Activated CD4-positive, alpha-beta memory T cell treated with anti-CD3 and anti-CD28 coated beads, Interleukin-2, amount 10 ng/mL, durations not matched to agents 7 days and 5 days (primary cell): ENCODE measurements at regions not wholly inside any gene's neighbourhood (a gene's known extent, or its start where the extent isn't known, plus 50 kb on each side); places are given as distances from the start of the nearest gene placed in this dataset.
"Not testable (repeated sequence)": the region's sequence is repeated elsewhere in the genome, so short reads cannot be mapped to it uniquely, and the experiment has no call there.

Experiments
- CTCF ChIA-PET: fragments of 350-600 bp; sonication (Branson Sonifier 250); formaldehyde crosslinking; loops from one replicate; lab custom pipeline; 2021; ENCODE audit warnings: antibody characterized with exemption, inconsistent platforms; lab: Charles Lee
- POLR2A ChIA-PET: fragments of 350-600 bp; sonication (Branson Sonifier 250); formaldehyde crosslinking; loops from one replicate; lab custom pipeline; 2021; ENCODE audit warnings: antibody characterized with exemption; lab: Charles Lee
- DNase-seq: peaks from one replicate; pipeline ENCODE4 v3.0.0-alpha.2; 2020
- H3K27ac Mint-ChIP-seq: one replicate; pipeline ENCODE4 v1.8.0; 2021; ENCODE audit warnings: mild to moderate bottlenecking, mixed read lengths
- H3K27me3 Mint-ChIP-seq: one replicate; pipeline ENCODE4 v1.8.0; 2021; ENCODE audit warnings: mixed read lengths
- H3K36me3 Mint-ChIP-seq: one replicate; pipeline ENCODE4 v1.8.0; 2021; ENCODE audit warnings: low read depth, mixed read lengths
- H3K4me1 Mint-ChIP-seq: one replicate; pipeline ENCODE4 v1.8.0; 2021; ENCODE audit warnings: mixed read lengths
- H3K4me3 Mint-ChIP-seq: one replicate; pipeline ENCODE4 v1.8.0; 2021; ENCODE audit warnings: mild to moderate bottlenecking, mixed read lengths
- H3K9me3 Mint-ChIP-seq: one replicate; pipeline ENCODE4 v1.8.0; 2021; ENCODE audit warnings: mixed read lengths

GRCh38 chr1:87969040-87969439 is 640.4 kb downstream of the LMO4 start:
- Mint-ChIP-seq H3K4me1 (no peaks in the 10 kb centered on the region), H3K27ac (no peak overlapping the region), H3K9me3 (no peaks in the 10 kb centered on the region), H3K4me3 (no peak overlapping the region), H3K27me3 (peaks cover 1% of the 10 kb centered on the region), H3K36me3 (no peaks in the 10 kb centered on the region)
- ChIA-PET CTCF (no interaction called here), POLR2A (no interaction called here)
- no peak for DNase-seq

- no peak overlapping the region for H3K27ac Mint-ChIP-seq
- POLR2A ChIA-PET, result no interaction called here
- H3K4me3 Mint-ChIP-seq, result no peak overlapping the region
- H3K36me3 Mint-ChIP-seq, result no peaks in the 10 kb centered on the region
- peaks cover 6% of the 10 kb centered on the region for H3K27me3 Mint-ChIP-seq
- DNase-seq, result no peak
- CTCF ChIA-PET, result no interaction called here
- no peaks in the 10 kb centered on the region for H3K9me3 Mint-ChIP-seq
- H3K4me1 Mint-ChIP-seq, result no peaks in the 10 kb centered on the region
These were observed 644.1 kb downstream of the LMO4 start for GRCh38 chr1:87972811-87973210.

- no peak overlapping the region for H3K27ac Mint-ChIP-seq
- no peak overlapping the region for H3K4me3 Mint-ChIP-seq
- no peak for DNase-seq
- ChIA-PET POLR2A (no interaction called here), CTCF (no interaction called here)
- H3K27me3 Mint-ChIP-seq, result peaks cover 8% of the 10 kb centered on the region
- no peaks in the 10 kb centered on the region for H3K36me3 Mint-ChIP-seq
- no peaks in the 10 kb centered on the region for H3K9me3 Mint-ChIP-seq
- H3K4me1 Mint-ChIP-seq, result no peaks in the 10 kb centered on the region
These were observed 645.2 kb downstream of the LMO4 start for GRCh38 chr1:87973896-87974295.

GRCh38 chr1:87976316-87976715 is 647.6 kb downstream of the LMO4 start:
- Mint-ChIP-seq H3K27me3 (peaks cover 8% of the 10 kb centered on the region), H3K4me3 (no peak overlapping the region), H3K36me3 (no peaks in the 10 kb centered on the region), H3K9me3 (no peaks in the 10 kb centered on the region), H3K27ac (no peak overlapping the region), H3K4me1 (no peaks in the 10 kb centered on the region)
- CTCF ChIA-PET, result interaction anchor here (0.7 kb wide), 1 partner anchor 671 kb away, joined by 3 read pairs; no protein-coding TSS in a partner anchor
- POLR2A ChIA-PET, result no interaction called here
- no peak for DNase-seq

- Mint-ChIP-seq H3K27me3 (peaks cover 8% of the 10 kb centered on the region), H3K4me1 (no peaks in the 10 kb centered on the region), H3K27ac (no peak overlapping the region), H3K4me3 (no peak overlapping the region), H3K9me3 (no peaks in the 10 kb centered on the region), H3K36me3 (no peaks in the 10 kb centered on the region)
- CTCF ChIA-PET, result no interaction called here
- POLR2A ChIA-PET, result no interaction called here
- DNase-seq, result no peak
These were observed 648.5 kb downstream of the LMO4 start for GRCh38 chr1:87977145-87977544.

GRCh38 chr1:87979079-87979478 is 650.4 kb downstream of the LMO4 start:
- Mint-ChIP-seq H3K36me3 (no peaks in the 10 kb centered on the region), H3K27me3 (peaks cover 9% of the 10 kb centered on the region), H3K4me3 (no peak overlapping the region), H3K4me1 (no peaks in the 10 kb centered on the region), H3K9me3 (no peaks in the 10 kb centered on the region), H3K27ac (no peak overlapping the region)
- ChIA-PET CTCF (no interaction called here), POLR2A (no interaction called here)
- DNase-seq, result no peak

- ChIA-PET CTCF (no interaction called here), POLR2A (no interaction called here)
- Mint-ChIP-seq H3K4me1 (no peaks in the 10 kb centered on the region), H3K27ac (no peak overlapping the region), H3K4me3 (no peak overlapping the region), H3K27me3 (peaks cover 9% of the 10 kb centered on the region), H3K36me3 (no peaks in the 10 kb centered on the region), H3K9me3 (no peaks in the 10 kb centered on the region)
- no peak for DNase-seq
These were observed 651.8 kb downstream of the LMO4 start for GRCh38 chr1:87980494-87980893.

GRCh38 chr1:87981386-87981785 is 652.7 kb downstream of the LMO4 start:
- H3K4me1 Mint-ChIP-seq, result no peaks in the 10 kb centered on the region
- H3K27me3 Mint-ChIP-seq, result peaks cover 9% of the 10 kb centered on the region
- no peak overlapping the region for H3K4me3 Mint-ChIP-seq
- no peaks in the 10 kb centered on the region for H3K9me3 Mint-ChIP-seq
- no peak overlapping the region for H3K27ac Mint-ChIP-seq
- CTCF ChIA-PET, result no interaction called here
- POLR2A ChIA-PET, result no interaction called here
- no peak for DNase-seq
- no peaks in the 10 kb centered on the region for H3K36me3 Mint-ChIP-seq

- no peaks in the 10 kb centered on the region for H3K36me3 Mint-ChIP-seq
- no peak overlapping the region for H3K27ac Mint-ChIP-seq
- no peaks in the 10 kb centered on the region for H3K4me1 Mint-ChIP-seq
- ChIA-PET POLR2A (no interaction called here), CTCF (no interaction called here)
- H3K27me3 Mint-ChIP-seq, result peaks cover 9% of the 10 kb centered on the region
- H3K4me3 Mint-ChIP-seq, result no peak overlapping the region
- no peak for DNase-seq
- H3K9me3 Mint-ChIP-seq, result no peaks in the 10 kb centered on the region
These were observed 653.1 kb downstream of the LMO4 start for GRCh38 chr1:87981810-87982209.

- H3K27me3 Mint-ChIP-seq, result peaks cover 1% of the 10 kb centered on the region
- H3K9me3 Mint-ChIP-seq, result no peaks in the 10 kb centered on the region
- H3K27ac Mint-ChIP-seq, result no peak overlapping the region
- CTCF ChIA-PET, result no interaction called here
- H3K4me3 Mint-ChIP-seq, result no peak overlapping the region
- H3K36me3 Mint-ChIP-seq, result no peaks in the 10 kb centered on the region
- DNase-seq, result no peak
- POLR2A ChIA-PET, result no interaction called here
- no peaks in the 10 kb centered on the region for H3K4me1 Mint-ChIP-seq
These were observed 655.2 kb downstream of the LMO4 start for GRCh38 chr1:87983841-87984240.

- DNase-seq, result no peak
- Mint-ChIP-seq H3K9me3 (no peaks in the 10 kb centered on the region), H3K4me1 (no peaks in the 10 kb centered on the region), H3K27ac (no peak overlapping the region), H3K4me3 (no peak overlapping the region), H3K36me3 (no peaks in the 10 kb centered on the region), H3K27me3 (peaks cover 1% of the 10 kb centered on the region)
- CTCF ChIA-PET, result no interaction called here
- POLR2A ChIA-PET, result no interaction called here
These were observed 656.4 kb downstream of the LMO4 start for GRCh38 chr1:87985071-87985470.

- Mint-ChIP-seq H3K27me3 (peaks cover 1% of the 10 kb centered on the region), H3K4me1 (no peaks in the 10 kb centered on the region), H3K9me3 (no peaks in the 10 kb centered on the region), H3K4me3 (no peak overlapping the region), H3K36me3 (no peaks in the 10 kb centered on the region), H3K27ac (no peak overlapping the region)
- POLR2A ChIA-PET, result no interaction called here
- no peak for DNase-seq
- CTCF ChIA-PET, result no interaction called here
These were observed 657.6 kb downstream of the LMO4 start for GRCh38 chr1:87986130-87986866.

- H3K36me3 Mint-ChIP-seq, result no peaks in the 10 kb centered on the region
- H3K27ac Mint-ChIP-seq, result no peak overlapping the region
- H3K4me3 Mint-ChIP-seq, result no peak overlapping the region
- no peaks in the 10 kb centered on the region for H3K9me3 Mint-ChIP-seq
- H3K27me3 Mint-ChIP-seq, result no peaks in the 10 kb centered on the region
- POLR2A ChIA-PET, result no interaction called here
- no peak for DNase-seq
- CTCF ChIA-PET, result interaction anchor here (0.7 to 1.2 kb wide), 2 partner anchors 10 to 36 kb away, joined by 3 read pairs; no protein-coding TSS in a partner anchor
- no peaks in the 10 kb centered on the region for H3K4me1 Mint-ChIP-seq
These were observed 660.7 kb downstream of the LMO4 start for GRCh38 chr1:87989346-87989745.

GRCh38 chr1:87992536-87992935 is 663.9 kb downstream of the LMO4 start:
- DNase-seq, H3K9me3 Mint-ChIP-seq, H3K4me3 Mint-ChIP-seq, H3K4me1 Mint-ChIP-seq, H3K36me3 Mint-ChIP-seq, H3K27ac Mint-ChIP-seq, H3K27me3 Mint-ChIP-seq, POLR2A ChIA-PET: not testable (repeated sequence)
- CTCF ChIA-PET, result interaction anchor here (0.7 kb wide), 1 partner anchor 25 kb away, joined by 3 read pairs; no protein-coding TSS in a partner anchor
